A673 (cell line): ENCODE measurements at regions not wholly inside any gene's neighbourhood (a gene's known extent, or its start where the extent isn't known, plus 50 kb on each side); places are given as distances from the start of the nearest gene placed in this dataset.

Source experiments
- EZH2 ChIP-seq: fragments of 200-600 bp; sonication (generic); IDR thresholded peaks from 2 replicates; pipeline ENCODE4 v1.6.1; 2017; ENCODE audit warnings: borderline replicate concordance, low read depth, mild to moderate bottlenecking, mixed read lengths, antibody characterized with exemption, low read length; ENCODE audit not compliant: poor library complexity, severe bottlenecking
- TF ChIP-seq, protein P1 (sequence below): fragments of 300-800, 200-600 bp; sonication (generic); conservative IDR thresholded peaks from 2 replicates; pipeline ENCODE4 v1.5.1; 2017; ENCODE audit warnings: low read depth, mild to moderate bottlenecking, antibody characterized with exemption, low read length, moderate library complexity, mixed read lengths

DNA sequence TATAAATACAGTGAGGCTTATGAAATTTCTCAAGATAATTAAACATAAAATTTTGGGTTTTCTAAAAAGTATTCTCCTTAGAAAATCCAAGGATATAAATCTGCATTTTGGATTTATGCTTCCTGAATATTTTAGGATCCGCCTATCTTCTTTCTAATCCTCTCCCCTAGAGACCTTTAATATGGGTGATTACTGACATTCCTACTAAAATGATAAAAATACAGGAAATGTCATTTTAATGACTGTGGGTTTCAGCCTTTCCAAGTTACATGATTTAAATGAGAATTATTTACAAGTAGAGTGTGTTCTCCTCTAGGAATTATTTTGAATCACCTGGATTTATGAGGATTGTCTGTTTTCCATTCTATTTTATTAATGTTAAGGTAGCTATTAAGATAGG, 150.4 kb downstream of the C7orf25 start:
- TF ChIP-seq, protein P1, sequence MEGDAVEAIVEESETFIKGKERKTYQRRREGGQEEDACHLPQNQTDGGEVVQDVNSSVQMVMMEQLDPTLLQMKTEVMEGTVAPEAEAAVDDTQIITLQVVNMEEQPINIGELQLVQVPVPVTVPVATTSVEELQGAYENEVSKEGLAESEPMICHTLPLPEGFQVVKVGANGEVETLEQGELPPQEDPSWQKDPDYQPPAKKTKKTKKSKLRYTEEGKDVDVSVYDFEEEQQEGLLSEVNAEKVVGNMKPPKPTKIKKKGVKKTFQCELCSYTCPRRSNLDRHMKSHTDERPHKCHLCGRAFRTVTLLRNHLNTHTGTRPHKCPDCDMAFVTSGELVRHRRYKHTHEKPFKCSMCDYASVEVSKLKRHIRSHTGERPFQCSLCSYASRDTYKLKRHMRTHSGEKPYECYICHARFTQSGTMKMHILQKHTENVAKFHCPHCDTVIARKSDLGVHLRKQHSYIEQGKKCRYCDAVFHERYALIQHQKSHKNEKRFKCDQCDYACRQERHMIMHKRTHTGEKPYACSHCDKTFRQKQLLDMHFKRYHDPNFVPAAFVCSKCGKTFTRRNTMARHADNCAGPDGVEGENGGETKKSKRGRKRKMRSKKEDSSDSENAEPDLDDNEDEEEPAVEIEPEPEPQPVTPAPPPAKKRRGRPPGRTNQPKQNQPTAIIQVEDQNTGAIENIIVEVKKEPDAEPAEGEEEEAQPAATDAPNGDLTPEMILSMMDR = no peak
- no peak for TF ChIP-seq EZH2
